Ectodermal cell (in vitro differentiated cells): ENCODE measurements at regions not wholly inside any gene's neighbourhood (a gene's known extent, or its start where the extent isn't known, plus 50 kb on each side); places are given as distances from the start of the nearest gene placed in this dataset.

Source experiments
- H3K27ac ChIP-seq: 2 replicates; pipeline ENCODE4 v1.7.0; 2013; ENCODE audit warnings: mild to moderate bottlenecking, low read depth, low read length; ENCODE audit not compliant: insufficient read depth, poor library complexity, severe bottlenecking
- H3K27me3 ChIP-seq: 2 replicates; pipeline ENCODE4 v1.7.0; 2013; ENCODE audit warnings: mild to moderate bottlenecking, low read length; ENCODE audit not compliant: insufficient read depth, control insufficient read depth, poor library complexity, severe bottlenecking
- H3K36me3 ChIP-seq: one replicate; pipeline ENCODE4 v1.7.0; 2013; ENCODE audit warnings: low read length; ENCODE audit not compliant: control insufficient read depth, insufficient read depth
- H3K4me1 ChIP-seq: one replicate; pipeline ENCODE4 v1.7.0; 2013; ENCODE audit warnings: low read length; ENCODE audit not compliant: control insufficient read depth, insufficient read depth
- H3K4me3 ChIP-seq: 2 replicates; pipeline ENCODE4 v1.7.0; 2013; ENCODE audit warnings: low read depth, low read length, control low read depth; ENCODE audit not compliant: insufficient read depth
- H3K9me3 ChIP-seq: 2 replicates; pipeline ENCODE4 v1.7.0; 2013; ENCODE audit warnings: mild to moderate bottlenecking, low read length, moderate library complexity; ENCODE audit not compliant: control insufficient read depth
- WGBS, 2 experiments: methylation state at CpG; one replicate each; pipeline ENCODE4 v1.1.7; 2013; ENCODE audit warnings: missing lambda C conversion rate in 2 of 2; 5-methylcytosine and 5-hydroxymethylcytosine counted together

DNA sequence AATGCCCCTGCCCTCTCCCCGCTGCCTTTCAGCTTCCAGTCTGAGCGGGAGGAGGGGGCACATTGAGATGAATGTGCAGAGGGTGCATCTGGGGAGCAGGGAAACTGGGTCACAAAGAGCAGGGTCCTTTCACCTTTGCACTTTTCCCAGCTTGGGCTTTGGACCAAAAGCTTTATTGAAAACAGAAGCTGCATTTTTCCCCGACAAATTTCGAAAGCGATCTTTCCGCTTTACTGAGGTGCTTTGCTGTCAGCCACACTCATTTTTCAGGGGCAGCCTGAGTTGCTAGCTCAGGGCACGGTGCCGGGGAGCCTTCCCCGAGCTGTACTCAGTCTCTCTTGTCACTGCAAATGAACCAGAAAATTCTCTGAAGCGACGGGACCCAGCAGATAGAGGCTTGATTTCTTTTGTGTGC, 283.7 kb upstream of the SOX4 start:
- Histone ChIP-seq H3K27me3 (no peaks in the 10 kb centered on the region), H3K36me3 (no peaks in the 10 kb centered on the region), H3K4me1 (peaks cover 10% of the 10 kb centered on the region), H3K27ac (no peak overlapping the region), H3K4me3 (no peak overlapping the region), H3K9me3 (no peaks in the 10 kb centered on the region)
- WGBS, 2 experiments: 77 to 79% methylated on average over 11 of the region's 11 CpGs

DNA sequence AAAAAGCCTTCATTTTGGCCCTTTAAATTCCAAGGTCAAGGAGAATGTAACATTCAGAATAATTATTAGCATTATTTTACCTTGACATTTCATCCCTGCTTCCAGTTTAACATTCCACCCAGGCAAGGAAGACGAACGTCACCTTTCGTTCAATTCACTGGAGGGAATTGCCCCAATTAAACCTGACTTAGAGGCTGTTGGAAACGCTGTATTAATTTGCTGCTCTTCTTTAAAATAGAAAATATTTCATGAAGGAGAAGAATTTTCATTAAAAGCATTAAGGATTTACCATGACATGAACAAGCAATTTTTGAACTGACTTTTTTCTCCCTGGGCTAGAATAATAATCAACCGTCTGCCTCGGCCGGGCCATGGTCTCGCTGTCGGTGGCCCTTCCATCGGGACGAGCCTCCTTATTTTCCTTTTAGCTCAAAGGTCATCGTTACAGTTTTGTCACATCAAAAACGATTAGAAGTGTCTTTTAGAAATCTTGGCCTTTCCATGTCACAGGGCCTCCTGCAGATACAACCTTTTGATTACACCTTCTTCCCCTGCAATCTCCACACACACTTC, 282.9 kb upstream of the SOX4 start:
- H3K4me3 ChIP-seq: no peak overlapping the region
- H3K9me3 ChIP-seq: no peaks in the 10 kb centered on the region
- H3K27me3 ChIP-seq: no peaks in the 10 kb centered on the region
- 91% methylated on average over 12 to 13 of the region's 13 CpGs for WGBS, 2 experiments
- H3K27ac ChIP-seq: no peak overlapping the region
- no peaks in the 10 kb centered on the region for H3K36me3 ChIP-seq
- H3K4me1 ChIP-seq: peaks cover 10% of the 10 kb centered on the region

DNA sequence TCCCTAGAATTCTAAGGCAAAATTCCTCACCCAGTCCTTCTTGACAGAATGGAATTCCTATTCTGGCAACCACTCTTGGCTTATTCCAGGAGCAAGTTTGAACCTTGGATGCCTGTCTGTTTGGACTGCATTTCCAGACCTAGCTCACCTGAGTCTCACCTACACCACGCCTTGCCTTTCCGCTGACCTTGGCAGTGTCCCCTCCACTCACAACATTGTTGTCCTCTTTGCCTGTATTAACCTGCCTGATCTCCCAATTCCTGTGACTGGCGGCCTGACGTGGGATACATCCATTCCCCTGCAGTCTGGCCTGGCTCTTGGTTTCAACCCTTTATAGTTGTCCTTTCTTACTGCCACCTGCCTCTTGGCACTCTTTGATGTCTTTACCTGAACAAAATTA, 281.4 kb upstream of the SOX4 start:
- Histone ChIP-seq H3K4me1 (peaks cover 10% of the 10 kb centered on the region), H3K27ac (no peak overlapping the region), H3K9me3 (no peaks in the 10 kb centered on the region)

GRCh38 chr6:21317642-21318041, 275.9 kb upstream of the SOX4 start:
- WGBS, 2 experiments: 93% methylated on average over 12 of the region's 12 CpGs
- no peak overlapping the region for H3K4me3 ChIP-seq
- no peak overlapping the region for H3K27ac ChIP-seq
- H3K27me3 ChIP-seq: no peaks in the 10 kb centered on the region
- H3K36me3 ChIP-seq: no peaks in the 10 kb centered on the region
- peaks cover 3% of the 10 kb centered on the region for H3K4me1 ChIP-seq
- H3K9me3 ChIP-seq: no peaks in the 10 kb centered on the region

More for the DNA sequence above, 281.4 kb upstream of the SOX4 start:
- Histone ChIP-seq H3K27me3 (no peaks in the 10 kb centered on the region), H3K36me3 (no peaks in the 10 kb centered on the region), H3K4me3 (no peak overlapping the region)
- WGBS, 2 experiments: 93 to 95% methylated on average over 4 of the region's 4 CpGs

DNA sequence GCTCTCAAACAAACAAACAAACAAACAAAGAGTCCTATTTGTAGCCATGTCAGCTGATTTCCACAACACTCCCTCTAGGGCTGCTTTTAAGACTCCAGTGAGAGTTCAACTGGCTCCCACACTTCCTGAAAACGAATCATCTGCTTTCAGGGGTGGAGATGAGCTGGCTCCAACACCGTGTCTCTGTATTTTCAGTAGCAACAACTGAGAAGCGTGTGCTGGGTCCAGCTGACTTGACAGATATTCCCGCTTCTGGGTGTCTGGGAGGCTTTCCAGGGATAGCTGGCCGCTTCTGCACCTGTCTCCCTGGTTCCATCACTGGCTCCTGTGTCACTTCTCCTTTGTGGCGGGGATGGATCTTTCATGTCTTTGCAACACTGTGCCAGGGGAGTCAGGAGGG, 272.5 kb upstream of the SOX4 start:
- 88 to 92% methylated on average over 6 of the region's 6 CpGs for WGBS, 2 experiments

DNA sequence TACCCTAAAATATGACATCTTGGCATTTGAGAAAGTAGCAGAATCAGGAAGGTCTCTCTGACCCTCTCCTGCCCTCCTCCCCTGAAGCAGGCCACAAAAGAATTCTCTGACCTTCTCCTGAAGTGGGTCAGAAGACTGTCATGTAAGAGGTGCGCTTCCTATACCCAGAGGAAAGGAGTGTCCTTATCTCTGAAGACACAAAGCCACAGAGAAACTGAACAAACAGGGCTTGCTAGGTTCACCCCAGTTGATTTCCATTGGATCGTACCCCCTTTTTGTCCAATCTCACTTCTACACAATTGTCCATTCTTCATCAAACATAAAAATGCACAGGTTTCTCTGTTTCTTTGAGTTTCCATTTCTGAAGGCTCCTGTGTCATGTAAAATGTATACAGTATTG, 272.0 kb upstream of the SOX4 start:
- WGBS, 2 experiments: 93 to 95% methylated on average over 2 of the region's 2 CpGs
- H3K27me3 ChIP-seq: no peaks in the 10 kb centered on the region
- no peaks in the 10 kb centered on the region for H3K9me3 ChIP-seq
- H3K4me3 ChIP-seq: no peak overlapping the region
- no peaks in the 10 kb centered on the region for H3K36me3 ChIP-seq
- H3K4me1 ChIP-seq: no peaks in the 10 kb centered on the region
- H3K27ac ChIP-seq: no peak overlapping the region

More for the DNA sequence above, 272.5 kb upstream of the SOX4 start:
- no peak overlapping the region for H3K27ac ChIP-seq
- no peaks in the 10 kb centered on the region for H3K36me3 ChIP-seq
- no peak overlapping the region for H3K4me3 ChIP-seq
- H3K9me3 ChIP-seq: no peaks in the 10 kb centered on the region
- no peaks in the 10 kb centered on the region for H3K27me3 ChIP-seq
- H3K4me1 ChIP-seq: no peaks in the 10 kb centered on the region

- H3K27me3 ChIP-seq: no peaks in the 10 kb centered on the region
- WGBS, 2 experiments: 95% methylated on average over 14 of the region's 14 CpGs
- no peak overlapping the region for H3K27ac ChIP-seq
- no peaks in the 10 kb centered on the region for H3K9me3 ChIP-seq
- H3K4me3 ChIP-seq: no peak overlapping the region
- peaks cover 5% of the 10 kb centered on the region for H3K4me1 ChIP-seq
- no peaks in the 10 kb centered on the region for H3K36me3 ChIP-seq
These were observed 270.0 kb upstream of the SOX4 start for GRCh38 chr6:21323577-21323976.

DNA sequence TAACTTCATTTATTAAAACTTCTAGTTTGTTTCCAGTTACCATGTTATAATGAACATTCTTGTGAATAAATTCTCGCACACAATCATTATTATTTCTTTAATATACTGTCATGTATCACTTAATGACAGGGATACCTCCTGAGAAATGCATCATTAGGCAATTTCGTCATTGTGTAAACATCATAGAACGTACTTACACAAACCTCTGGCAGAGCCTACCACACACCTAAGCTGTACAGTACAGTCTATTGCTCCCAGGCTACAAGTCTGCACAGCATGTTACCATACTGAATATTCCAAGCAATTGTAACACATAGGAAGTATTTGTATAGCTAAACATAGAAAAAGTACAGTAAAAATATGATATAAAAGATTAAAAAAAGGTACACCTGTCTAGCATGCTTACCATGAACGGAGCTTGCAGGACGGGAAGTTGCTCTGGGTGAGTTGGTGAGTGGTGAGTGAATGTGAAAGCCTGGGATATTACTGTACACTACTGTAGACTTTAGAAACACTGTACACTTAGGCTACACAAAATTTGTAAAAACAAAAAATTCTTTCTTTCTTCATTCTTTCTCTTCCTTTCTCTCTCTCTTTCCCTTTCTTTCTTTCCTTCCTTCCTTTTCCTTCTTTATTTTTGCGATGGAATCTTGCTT, 268.2 kb upstream of the SOX4 start:
- H3K4me3 ChIP-seq: no peak overlapping the region
- H3K4me1 ChIP-seq: peaks cover 5% of the 10 kb centered on the region
- no peaks in the 10 kb centered on the region for H3K36me3 ChIP-seq
- no peak overlapping the region for H3K27ac ChIP-seq
- no peaks in the 10 kb centered on the region for H3K9me3 ChIP-seq
- no peaks in the 10 kb centered on the region for H3K27me3 ChIP-seq
- 94 to 96% methylated on average over 4 to 5 of the region's 6 CpGs for WGBS, 2 experiments

- H3K4me3 ChIP-seq: no peak overlapping the region
- no peaks in the 10 kb centered on the region for H3K9me3 ChIP-seq
- 34 to 38% methylated on average over 7 to 9 of the region's 9 CpGs for WGBS, 2 experiments
- H3K27ac ChIP-seq: no peak overlapping the region
- peaks cover 5% of the 10 kb centered on the region for H3K4me1 ChIP-seq
- H3K36me3 ChIP-seq: no peaks in the 10 kb centered on the region
- H3K27me3 ChIP-seq: no peaks in the 10 kb centered on the region
These were observed 266.0 kb upstream of the SOX4 start for GRCh38 chr6:21327326-21328112.

DNA sequence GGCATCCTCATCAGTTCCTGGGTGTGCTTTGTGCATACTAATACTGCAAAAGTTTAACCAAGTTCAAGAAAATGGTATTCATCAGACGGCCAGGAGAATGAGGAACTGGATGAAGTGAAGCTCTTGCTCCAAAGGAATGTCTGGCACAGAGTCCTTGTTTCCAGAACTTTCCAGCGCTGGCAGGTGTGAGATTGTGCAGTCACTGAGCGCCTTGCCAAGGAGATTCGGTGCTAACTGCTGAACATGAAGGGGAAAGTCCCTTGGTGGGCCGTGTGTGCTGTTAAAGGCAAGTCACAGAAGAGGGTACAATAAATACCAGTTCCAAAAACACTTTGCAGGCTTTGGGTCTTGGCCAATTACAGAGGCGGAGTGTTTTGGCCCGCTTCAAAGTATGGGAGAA, 262.3 kb upstream of the SOX4 start:
- H3K27ac ChIP-seq: no peak overlapping the region
- H3K4me3 ChIP-seq: no peak overlapping the region
- no peaks in the 10 kb centered on the region for H3K9me3 ChIP-seq
- peaks cover 11% of the 10 kb centered on the region for H3K4me1 ChIP-seq
- 81% methylated on average over 7 of the region's 7 CpGs for WGBS, 2 experiments
- H3K27me3 ChIP-seq: no peaks in the 10 kb centered on the region
- H3K36me3 ChIP-seq: no peaks in the 10 kb centered on the region
